CD14-positive monocyte (primary cell): ENCODE measurements at regions not wholly inside any gene's neighbourhood (a gene's known extent, or its start where the extent isn't known, plus 50 kb on each side); places are given as distances from the start of the nearest gene placed in this dataset.

Experiments used
- DNase-seq, 3 donors: peaks; one replicate each; pipeline ENCODE4 v3.0.0-alpha.2; 2011 to 2022
- H2AFZ ChIP-seq: 2 replicates; pipeline ENCODE4 v1.6.0; 2012; ENCODE audit warnings: mild to moderate bottlenecking, low read depth, low read length, inconsistent platforms; ENCODE audit not compliant: insufficient read depth, poor library complexity, severe bottlenecking
- H3K27ac ChIP-seq, 2 donors: 1 replicate in 1 of 2; 2 replicates in 1 of 2; pipeline ENCODE4 v1.5.1; 2012 to 2013; ENCODE audit warnings: low read length in 2 of 2, control low read depth in 1 of 2, inconsistent platforms in 1 of 2, low read depth in 1 of 2, mild to moderate bottlenecking in 1 of 2
- H3K27me3 ChIP-seq, 2 donors: one replicate each; pipeline versions ENCODE4 v1.6.0 to v1.6.1; 2011 to 2013; ENCODE audit warnings: low read length in 2 of 2; ENCODE audit not compliant: control insufficient read depth in 2 of 2, insufficient read depth in 2 of 2
- H3K36me3 ChIP-seq, 2 donors: replicated peaks in 1 of 2; 1 replicate in 1 of 2; 2 replicates in 1 of 2; pipeline versions ENCODE4 v1.5.1 to v1.6.1; 2012 to 2013; ENCODE audit warnings: low read length in 2 of 2, control low read depth in 1 of 2, inconsistent platforms in 1 of 2, mild to moderate bottlenecking in 1 of 2; ENCODE audit not compliant: insufficient read depth in 2 of 2, control insufficient read depth in 1 of 2
- H3K4me1 ChIP-seq, 2 donors: 1 replicate in 1 of 2; 2 replicates in 1 of 2; pipeline versions ENCODE4 v1.5.1 to v1.6.1; 2012 to 2013; ENCODE audit warnings: low read length in 2 of 2, control low read depth in 1 of 2, inconsistent platforms in 1 of 2, mild to moderate bottlenecking in 1 of 2, moderate library complexity in 1 of 2; ENCODE audit not compliant: insufficient read depth in 2 of 2, control insufficient read depth in 1 of 2
- H3K4me2 ChIP-seq: replicated peaks from 2 replicates; pipeline ENCODE3; 2012; ENCODE audit warnings: low read length, moderate library complexity, mild to moderate bottlenecking; ENCODE audit not compliant: poor library complexity, severe bottlenecking; ENCODE audit errors: extremely low read depth
- H3K4me3 ChIP-seq, 3 experiments: fragments of 200-600 bp in 1 of 3; sonication (generic) in 1 of 3; replicated peaks in 1 of 3; 1 replicate in 2 of 3; 2 replicates in 1 of 3; pipeline ENCODE4 v1.5.1; 2011 to 2013; ENCODE audit warnings: low read length in 3 of 3, mild to moderate bottlenecking in 3 of 3, control low read depth in 2 of 3, low read depth in 2 of 3, inconsistent platforms in 1 of 3, moderate library complexity in 1 of 3
- H3K79me2 ChIP-seq: 2 replicates; pipeline ENCODE4 v1.6.0; 2012; ENCODE audit warnings: mild to moderate bottlenecking, control low read depth, inconsistent platforms, low read length, moderate library complexity; ENCODE audit not compliant: insufficient read depth
- H3K9ac ChIP-seq: 2 replicates; pipeline ENCODE4 v1.6.0; 2017; ENCODE audit warnings: low read length, mild to moderate bottlenecking; ENCODE audit not compliant: insufficient read depth, poor library complexity, severe bottlenecking
- H3K9me3 ChIP-seq, 2 donors: replicated peaks in 1 of 2; 1 replicate in 1 of 2; 2 replicates in 1 of 2; pipeline versions ENCODE4 v1.5.1 to v1.6.1; 2012 to 2013; ENCODE audit warnings: low read length in 2 of 2, control low read depth in 1 of 2; ENCODE audit not compliant: control insufficient read depth in 1 of 2, insufficient read depth in 1 of 2
- H4K20me1 ChIP-seq: 2 replicates; pipeline ENCODE4 v1.6.0; 2012; ENCODE audit warnings: mild to moderate bottlenecking, low read length, control low read depth, moderate library complexity; ENCODE audit not compliant: insufficient read depth
- H3K27ac Mint-ChIP-seq, 7 donors: one replicate each; pipeline ENCODE4 v1.8.0; 2020; ENCODE audit warnings: mild to moderate bottlenecking in 7 of 7, mixed read lengths in 7 of 7, moderate library complexity in 6 of 7, inconsistent platforms in 2 of 7
- H3K27me3 Mint-ChIP-seq, 3 donors: one replicate each; pipeline ENCODE4 v1.8.0; 2021 to 2022; ENCODE audit warnings: low read depth in 3 of 3, mild to moderate bottlenecking in 3 of 3, mixed read lengths in 3 of 3, moderate library complexity in 3 of 3, inconsistent platforms in 1 of 3
- H3K36me3 Mint-ChIP-seq, 2 donors: one replicate each; pipeline ENCODE4 v1.8.0; 2020; ENCODE audit warnings: mixed read lengths in 2 of 2, inconsistent platforms in 1 of 2, mild to moderate bottlenecking in 1 of 2
- H3K4me1 Mint-ChIP-seq: one replicate; pipeline ENCODE4 v1.8.0; 2020; ENCODE audit warnings: mild to moderate bottlenecking, mixed read lengths
- H3K4me3 Mint-ChIP-seq, 2 donors: one replicate each; pipeline ENCODE4 v1.8.0; 2020; ENCODE audit warnings: mild to moderate bottlenecking in 2 of 2, mixed read lengths in 2 of 2, moderate library complexity in 1 of 2
- H3K9me3 Mint-ChIP-seq, 7 donors: one replicate each; pipeline ENCODE4 v1.8.0; 2020 to 2022; ENCODE audit warnings: mixed read lengths in 7 of 7, mild to moderate bottlenecking in 6 of 7, moderate library complexity in 6 of 7, inconsistent platforms in 2 of 7
- CTCF ChIP-seq: fragments of 200-600 bp; IDR thresholded peaks from one replicate; pipeline ENCODE4 v1.8.0; 2022; ENCODE audit warnings: antibody characterized with exemption, mild to moderate bottlenecking
- WGBS: methylation state at CpG from one replicate; pipeline ENCODE4 v1.1.5; 2013; ENCODE audit warnings: missing lambda C conversion rate; ENCODE audit not compliant: insufficient coverage; 5-methylcytosine and 5-hydroxymethylcytosine counted together
- intact Hi-C, 2 donors: fragments of 100-400 bp; cut with micrococcal nuclease; formaldehyde crosslinking; loops; one replicate each; pipeline versions ENCODE4 v1.15.0 to v1.15.1; 2023

GRCh38 chr3:104941785-104942184 lies 424.9 kb upstream of the ALCAM start:
- no peaks in the 10 kb centered on the region for H3K4me1 Mint-ChIP-seq
- peaks cover 0 to 4% (median 0%) of the 10 kb centered on the region in 3 donors for H3K27me3 Mint-ChIP-seq
- Histone ChIP-seq H2AFZ (no peak overlapping the region), H3K4me2 (no peak overlapping the region), H3K27me3 (no peaks in the 10 kb centered on the region), H3K9ac (no peak overlapping the region), H3K4me3 (no peak overlapping the region), H3K27ac (no peak overlapping the region), H3K4me1 (no peaks in the 10 kb centered on the region), H3K36me3 (no peaks in the 10 kb centered on the region), H4K20me1 (no peaks in the 10 kb centered on the region), H3K9me3 (peaks cover 0 to 5% of the 10 kb centered on the region in 2 donors), H3K79me2 (no peaks in the 10 kb centered on the region)
- H3K36me3 Mint-ChIP-seq, result no peaks in the 10 kb centered on the region
- TF ChIP-seq CTCF, result no peak
- DNase-seq, result no peak
- no CpG with 5 or more reads among the region's 1 CpG for WGBS
- intact Hi-C loops, result no loop called here
- H3K27ac Mint-ChIP-seq, result no peak overlapping the region
- no peak overlapping the region for H3K4me3 Mint-ChIP-seq
- H3K9me3 Mint-ChIP-seq, result peaks cover 0 to 10% (median 4%) of the 10 kb centered on the region in 7 donors

- H3K4me1 Mint-ChIP-seq, result no peaks in the 10 kb centered on the region
- no CpG with 5 or more reads among the region's 1 CpG for WGBS
- no peak overlapping the region for H3K9ac ChIP-seq
- H3K27me3 Mint-ChIP-seq, result peaks cover 0 to 4% (median 0%) of the 10 kb centered on the region in 3 donors
- no peak overlapping the region for H3K4me2 ChIP-seq
- no peak overlapping the region for H3K27ac ChIP-seq
- peak overlapping the region in 1 of 7 donors; percentile 66 for H3K27ac Mint-ChIP-seq
- no peaks in the 10 kb centered on the region for H4K20me1 ChIP-seq
- H3K79me2 ChIP-seq, result no peaks in the 10 kb centered on the region
- H3K27me3 ChIP-seq, result no peaks in the 10 kb centered on the region
- peaks cover 0 to 5% of the 10 kb centered on the region in 2 donors for H3K9me3 ChIP-seq
- no peak overlapping the region for H3K4me3 Mint-ChIP-seq
- H3K9me3 Mint-ChIP-seq, result peaks cover 0 to 12% (median 3%) of the 10 kb centered on the region in 7 donors
- no peak overlapping the region for H3K4me3 ChIP-seq
- no peaks in the 10 kb centered on the region for H3K4me1 ChIP-seq
- intact Hi-C loops, result no loop called here
- TF ChIP-seq CTCF, result no peak
- DNase-seq, result no peak
- no peaks in the 10 kb centered on the region for H3K36me3 ChIP-seq
- no peak overlapping the region for H2AFZ ChIP-seq
- no peaks in the 10 kb centered on the region for H3K36me3 Mint-ChIP-seq
Measured at GRCh38 chr3:104943974-104944373, 422.7 kb upstream of the ALCAM start.
